ENCODE measurements at regions not wholly inside any gene's neighbourhood (a gene's known extent, or its start where the extent isn't known, plus 50 kb on each side); places are given as distances from the start of the nearest gene placed in this dataset.

- H3K27ac ChIP-seq (ENCODE audit: control insufficient read depth, insufficient read depth) = no peak overlapping the region
- CTCF ChIA-PET = no interaction called here
- WGBS (ENCODE audit: insufficient coverage, insufficient replicate concordance, low lambda C conversion rate, missing lambda C conversion rate) = 1% methylated on average over 3 of the region's 3 CpGs
- no peaks in the 10 kb centered on the region for H3K9me3 ChIP-seq (replicated peaks; ENCODE audit: control insufficient read depth, insufficient read depth, low read length)
- H3K27me3 ChIP-seq (replicated peaks in 1 of 2; ENCODE audit: control insufficient read depth in 2 of 2, insufficient read depth in 2 of 2, low read length in 1 of 2) = no peaks in the 10 kb centered on the region
- TF ChIP-seq RAD51 (IDR thresholded peaks at IDR 0.05) = no peak
- no peak for TF ChIP-seq SMAD1 (IDR thresholded peaks at IDR 0.05; ENCODE audit: low read depth, partially characterized antibody)
- TF ChIP-seq WRNIP1 (IDR thresholded peaks at IDR 0.05; ENCODE audit: borderline replicate concordance, low read depth, low read length) = no peak
- no peak for TF ChIP-seq ZZZ3 (IDR thresholded peaks at IDR 0.05; ENCODE audit: control insufficient read depth, insufficient read length, low read depth)
- no peak for TF ChIP-seq EGR1 (IDR thresholded peaks at IDR 0.05; ENCODE audit: borderline replicate concordance in 1 of 2, low read depth in 2 of 2, low read length in 2 of 2)
- no peak for TF ChIP-seq ZBED1 (IDR thresholded peaks at IDR 0.05; ENCODE audit: borderline replicate concordance)
- no peak for TF ChIP-seq JUNB (IDR thresholded peaks at IDR 0.05)
- TF ChIP-seq ZNF24 (IDR thresholded peaks at IDR 0.05) = no peak
- TF ChIP-seq USF1 (IDR thresholded peaks at IDR 0.05; ENCODE audit: borderline replicate concordance, extremely low read length, insufficient read depth, low read depth, low read length) = no peak
- no peak for TF ChIP-seq FOXK2 (IDR thresholded peaks at IDR 0.05)
- no peak for TF ChIP-seq TARDBP (IDR thresholded peaks at IDR 0.05; ENCODE audit: borderline replicate concordance)
- TF ChIP-seq HDGF (IDR thresholded peaks at IDR 0.05) = no peak
- TF ChIP-seq PAX8 (IDR thresholded peaks at IDR 0.05) = no peak
- POLR2A ChIA-PET = no interaction called here
- DNase-seq (ENCODE audit: low read depth, low spot score) (no peak), FAIRE-seq (no peak), ATAC-seq (no peak)
- BruUV-seq (replicated peaks) = no TSS peak
- H3K36me3 ChIP-seq (ENCODE audit: control insufficient read depth in 2 of 2, insufficient read depth in 2 of 2, low read length in 1 of 2) = no peaks in the 10 kb centered on the region
- H3K79me2 ChIP-seq (ENCODE audit: control insufficient read depth, insufficient read depth, low read length) = no peaks in the 10 kb centered on the region
- RAD21 ChIA-PET (ENCODE audit: unreplicated experiment) = no interaction called here
- no peaks in the 10 kb centered on the region for H4K20me1 ChIP-seq (ENCODE audit: control insufficient read depth, insufficient read depth)
- H3K4me1 ChIP-seq (ENCODE audit: control insufficient read depth, insufficient read depth, low read length) = no peaks in the 10 kb centered on the region
- no peak overlapping the region for H3K4me3 ChIP-seq
- in situ Hi-C loops (cut with MboI) (no loop called here), intact Hi-C loops (cut with micrococcal nuclease; ENCODE audit: unreplicated experiment) (no loop called here)
- SMC1A ChIA-PET (ENCODE audit: uncharacterized antibody, unreplicated experiment) = no interaction called here
- H3K4me2 ChIP-seq (ENCODE audit: control insufficient read depth, insufficient read depth) = no peak overlapping the region
- H3K9ac ChIP-seq (ENCODE audit: control insufficient read depth, insufficient read depth, low read length) = no peak overlapping the region
- H2AFZ ChIP-seq (ENCODE audit: control insufficient read depth, low read depth, low read length) = no peak overlapping the region
These were observed 378.8 kb upstream of the PRMT6 start for GRCh38 chr1:106677721-106678120.

All from GM12878 (cell line).